ENCODE measurements at regions not wholly inside any gene's neighbourhood (a gene's known extent, or its start where the extent isn't known, plus 50 kb on each side); places are given as distances from the start of the nearest gene placed in this dataset.
A peak's percentile ranks its signal among the peaks of the same experiment; 100 is the strongest.

GRCh38 chrX:39973810-39974209, 123.9 kb downstream of the BCOR start:
- WGBS, 2 donors (ENCODE audit: low coverage in 1 of 2) = 90% methylated on average over 8 of the region's 8 CpGs; no CpG with 5 or more reads in 1 of the 2 donors
- no peaks in the 10 kb centered on the region for H3K9me3 ChIP-seq
- no peak for DNase-seq
- intact Hi-C loops (cut with DNase I; ENCODE audit: low total_unique reads) = no loop called here
- no peak overlapping the region for H3K4me3 ChIP-seq
- no peak for TF ChIP-seq EP300 (IDR thresholded peaks at IDR 0.05; ENCODE audit: low read depth)
- TF ChIP-seq CTCF (IDR thresholded peaks at IDR 0.05) = no peak
- no peak for TF ChIP-seq POLR2AphosphoS5 (IDR thresholded peaks at IDR 0.05)
- TF ChIP-seq POLR2A (IDR thresholded peaks at IDR 0.05) = no peak
- H3K4me1 ChIP-seq = no peaks in the 10 kb centered on the region
- in situ Hi-C loops (cut with MboI; ENCODE audit: low pct_ligation_motif_present in 1 of 4, low pct_unique_long_range_greater_than_20kb in 1 of 4, low sequenced_read_pairs in 3 of 4) = no loop called here
- no peaks in the 10 kb centered on the region for H3K27me3 ChIP-seq
- H3K27ac ChIP-seq = no peak overlapping the region
- H3K36me3 ChIP-seq = no peaks in the 10 kb centered on the region

- Histone ChIP-seq H3K4me3 (no peak overlapping the region), H3K27ac (no peak overlapping the region), H3K9me3 (no peaks in the 10 kb centered on the region), H3K36me3 (no peaks in the 10 kb centered on the region), H3K4me1 (no peaks in the 10 kb centered on the region), H3K27me3 (no peaks in the 10 kb centered on the region)
- in situ Hi-C loops (cut with MboI; ENCODE audit: low pct_ligation_motif_present in 1 of 4, low pct_unique_long_range_greater_than_20kb in 1 of 4, low sequenced_read_pairs in 3 of 4) = no loop called here
- WGBS, 2 donors (ENCODE audit: low coverage in 1 of 2) = 69% methylated on average over 6 of the region's 6 CpGs; no CpG with 5 or more reads in 1 of the 2 donors
- intact Hi-C loops (cut with DNase I; ENCODE audit: low total_unique reads) = no loop called here
- TF ChIP-seq CTCF (IDR thresholded peaks at IDR 0.05) = no peak
- no peak for TF ChIP-seq POLR2A (IDR thresholded peaks at IDR 0.05)
- TF ChIP-seq POLR2AphosphoS5 (IDR thresholded peaks at IDR 0.05) = no peak
- TF ChIP-seq EP300 (IDR thresholded peaks at IDR 0.05; ENCODE audit: low read depth) = no peak
- DNase-seq = no peak
Measured at GRCh38 chrX:39974270-39974669, 123.5 kb downstream of the BCOR start.

GRCh38 chrX:39975101-39975925, 122.4 kb downstream of the BCOR start:
- Histone ChIP-seq H3K9me3 (no peaks in the 10 kb centered on the region), H3K27ac (peak overlapping the region in 3 of 4 donors; percentile 18 to 30 (median 28)), H3K27me3 (no peaks in the 10 kb centered on the region), H3K36me3 (no peaks in the 10 kb centered on the region), H3K4me1 (no peaks in the 10 kb centered on the region), H3K4me3 (no peak overlapping the region)
- in situ Hi-C loops (cut with MboI; ENCODE audit: low pct_ligation_motif_present in 1 of 4, low pct_unique_long_range_greater_than_20kb in 1 of 4, low sequenced_read_pairs in 3 of 4) = no loop called here
- TF ChIP-seq CTCF (IDR thresholded peaks at IDR 0.05) = no peak
- peak in 1 of 3 donors; percentile 35 for TF ChIP-seq POLR2AphosphoS5 (IDR thresholded peaks at IDR 0.05)
- no peak for TF ChIP-seq POLR2A (IDR thresholded peaks at IDR 0.05)
- 40 to 47% methylated on average over 1 to 7 of the region's 7 CpGs for WGBS, 2 donors (ENCODE audit: low coverage in 1 of 2)
- DNase-seq = peak; percentile 64
- intact Hi-C loops (cut with DNase I; ENCODE audit: low total_unique reads) = no loop called here

GRCh38 chrX:39981946-39982345, 115.8 kb downstream of the BCOR start:
- WGBS, 2 donors (ENCODE audit: low coverage in 1 of 2) = 80% methylated on average over 3 of the region's 3 CpGs; no CpG with 5 or more reads in 1 of the 2 donors
- intact Hi-C loops (cut with DNase I; ENCODE audit: low total_unique reads) (no loop called here), in situ Hi-C loops (cut with MboI; ENCODE audit: low pct_ligation_motif_present in 1 of 4, low pct_unique_long_range_greater_than_20kb in 1 of 4, low sequenced_read_pairs in 3 of 4) (no loop called here)
- DNase-seq = no peak
- Histone ChIP-seq H3K9me3 (no peaks in the 10 kb centered on the region), H3K27me3 (no peaks in the 10 kb centered on the region), H3K36me3 (no peaks in the 10 kb centered on the region), H3K27ac (no peak overlapping the region), H3K4me3 (no peak overlapping the region), H3K4me1 (peaks cover 0 to 8% (median 2%) of the 10 kb centered on the region in 4 donors)
- TF ChIP-seq POLR2AphosphoS5 (IDR thresholded peaks at IDR 0.05) = no peak

Measured in transverse colon (tissue), 4 donors.